ENCODE measurements at regions not wholly inside any gene's neighbourhood (a gene's known extent, or its start where the extent isn't known, plus 50 kb on each side); places are given as distances from the start of the nearest gene placed in this dataset.

DNA sequence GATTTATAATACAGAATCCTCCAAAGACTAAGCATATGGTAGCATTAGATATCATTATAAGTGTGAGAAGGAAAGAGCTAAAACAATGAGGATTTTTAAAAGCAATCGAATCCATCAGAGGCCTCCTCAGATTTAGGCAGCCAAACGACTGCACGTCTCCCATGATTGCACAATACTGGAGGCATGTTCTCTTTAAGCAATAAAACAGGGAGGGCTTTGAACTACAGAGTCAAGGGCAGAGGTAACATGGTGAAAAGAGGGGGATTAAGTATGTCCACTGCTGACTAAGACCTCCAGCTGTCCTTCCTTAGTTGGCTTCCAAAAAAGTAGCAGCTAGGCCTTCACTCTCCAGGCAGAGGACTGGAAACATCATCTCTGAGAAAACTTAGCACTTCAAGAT is 298.7 kb upstream of the RGMB start:
- H3K27ac ChIP-seq (ENCODE audit: extremely low read depth, low read depth, low read length): no peak overlapping the region
- TF ChIP-seq ZNF585B (tag by site-specific recombination; IDR thresholded peaks at IDR 0.05) (no peak), ZNF214 (tag by site-specific recombination; IDR thresholded peaks at IDR 0.05; ENCODE audit: borderline replicate concordance) (no peak), ZNF292 (tag by site-specific recombination; IDR thresholded peaks at IDR 0.05; ENCODE audit: borderline replicate concordance, low read depth) (no peak), HOXA7 (CRISPR knock-in tag; IDR thresholded peaks at IDR 0.05; ENCODE audit: borderline replicate concordance) (no peak), REPIN1 (tag by site-specific recombination; IDR thresholded peaks at IDR 0.05; ENCODE audit: low read depth) (no peak), ZNF660 (tag by site-specific recombination; IDR thresholded peaks at IDR 0.05) (no peak), ZNF530 (tag by site-specific recombination; IDR thresholded peaks at IDR 0.05; ENCODE audit: low read depth) (no peak), ZSCAN16 (tag by site-specific recombination; IDR thresholded peaks at IDR 0.05) (no peak), ZNF274 (IDR thresholded peaks at IDR 0.05; ENCODE audit: low read length) (no peak), ZNF274 (tag by site-specific recombination; IDR thresholded peaks at IDR 0.05; ENCODE audit: borderline replicate concordance) (no peak), ZBTB20 (tag by site-specific recombination; IDR thresholded peaks at IDR 0.05) (no peak), ZNF221 (tag by site-specific recombination; IDR thresholded peaks at IDR 0.05; ENCODE audit: borderline replicate concordance) (no peak), ZNF366 (tag by site-specific recombination; conservative IDR thresholded peaks at IDR 0.05) (no peak)
- no peaks in the 10 kb centered on the region for H3K4me1 ChIP-seq (ENCODE audit: control insufficient read depth, insufficient read depth, low read length)
- no peak overlapping the region for H3K4me3 ChIP-seq (ENCODE audit: low read depth, low read length)
- ChIA-PET CTCF (interaction anchor here (0.5 kb wide), 1 partner anchor 1444 kb away, joined by 3 read pairs; no protein-coding TSS in a partner anchor), POLR2A (no interaction called here)
- H3K36me3 ChIP-seq (ENCODE audit: control insufficient read depth in 2 of 2, insufficient read depth in 1 of 2, low read length in 2 of 2): no peaks in the 10 kb centered on the region
- no peaks in the 10 kb centered on the region for H3K9me3 ChIP-seq (ENCODE audit: control insufficient read depth, insufficient read depth, low read depth, low read length)

DNA sequence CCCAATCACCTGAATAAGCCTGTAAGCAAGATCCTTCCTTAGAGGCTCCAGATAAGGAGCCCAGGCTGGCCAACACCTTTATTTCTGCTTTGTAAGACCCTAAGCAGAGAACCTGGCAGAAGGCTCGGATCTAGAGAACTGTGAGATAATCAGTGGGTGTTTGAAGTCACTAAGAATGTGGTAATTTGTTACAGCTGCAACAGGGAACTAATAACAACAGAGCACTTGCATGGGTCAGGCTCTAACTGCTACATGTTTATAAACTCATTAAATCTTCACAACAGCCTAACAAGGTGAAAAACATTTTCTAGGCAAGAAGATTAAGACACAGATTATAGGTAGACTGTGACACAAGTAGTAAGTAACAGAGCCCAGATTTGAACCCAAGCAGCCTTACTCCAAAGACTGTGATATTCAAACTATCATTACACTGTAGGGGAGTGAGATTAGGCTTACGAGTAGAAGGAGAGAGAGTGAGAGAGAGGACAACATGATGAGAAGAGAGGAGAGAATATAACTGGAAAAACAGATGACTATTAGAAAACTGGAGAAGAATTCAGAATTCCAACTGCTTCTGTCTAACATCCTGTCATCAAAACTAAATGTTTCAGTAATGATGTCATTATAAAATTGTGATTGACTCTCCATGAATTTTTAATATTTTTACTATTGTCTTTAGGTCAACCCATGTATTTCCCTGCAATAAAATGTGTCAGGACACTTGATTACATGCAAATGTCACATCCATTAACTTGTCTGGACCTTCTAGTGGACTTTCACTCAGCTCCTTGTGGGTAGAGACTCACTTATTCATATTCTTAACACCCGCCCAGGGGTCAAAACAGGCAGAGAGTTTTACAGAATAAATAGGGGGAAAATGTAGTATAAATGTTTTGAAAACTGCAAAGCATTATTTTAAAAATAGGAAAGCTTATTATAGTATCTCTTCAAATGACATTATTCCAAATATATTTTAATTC is 290.9 kb upstream of the RGMB start:
- CTCF ChIA-PET: no interaction called here
- POLR2A ChIA-PET: no interaction called here
- TF ChIP-seq ZNF792 (tag by site-specific recombination; IDR thresholded peaks at IDR 0.05): no peak
- no peak for TF ChIP-seq ZNF777 (tag by site-specific recombination; IDR thresholded peaks at IDR 0.05; ENCODE audit: borderline replicate concordance)
- TF ChIP-seq ZNF239 (tag by site-specific recombination; IDR thresholded peaks at IDR 0.05): no peak
- TF ChIP-seq, protein P1, sequence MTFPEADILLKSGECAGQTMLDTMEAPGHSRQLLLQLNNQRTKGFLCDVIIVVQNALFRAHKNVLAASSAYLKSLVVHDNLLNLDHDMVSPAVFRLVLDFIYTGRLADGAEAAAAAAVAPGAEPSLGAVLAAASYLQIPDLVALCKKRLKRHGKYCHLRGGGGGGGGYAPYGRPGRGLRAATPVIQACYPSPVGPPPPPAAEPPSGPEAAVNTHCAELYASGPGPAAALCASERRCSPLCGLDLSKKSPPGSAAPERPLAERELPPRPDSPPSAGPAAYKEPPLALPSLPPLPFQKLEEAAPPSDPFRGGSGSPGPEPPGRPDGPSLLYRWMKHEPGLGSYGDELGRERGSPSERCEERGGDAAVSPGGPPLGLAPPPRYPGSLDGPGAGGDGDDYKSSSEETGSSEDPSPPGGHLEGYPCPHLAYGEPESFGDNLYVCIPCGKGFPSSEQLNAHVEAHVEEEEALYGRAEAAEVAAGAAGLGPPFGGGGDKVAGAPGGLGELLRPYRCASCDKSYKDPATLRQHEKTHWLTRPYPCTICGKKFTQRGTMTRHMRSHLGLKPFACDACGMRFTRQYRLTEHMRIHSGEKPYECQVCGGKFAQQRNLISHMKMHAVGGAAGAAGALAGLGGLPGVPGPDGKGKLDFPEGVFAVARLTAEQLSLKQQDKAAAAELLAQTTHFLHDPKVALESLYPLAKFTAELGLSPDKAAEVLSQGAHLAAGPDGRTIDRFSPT (tag by site-specific recombination; IDR thresholded peaks at IDR 0.05): no peak
- TF ChIP-seq, protein P2, sequence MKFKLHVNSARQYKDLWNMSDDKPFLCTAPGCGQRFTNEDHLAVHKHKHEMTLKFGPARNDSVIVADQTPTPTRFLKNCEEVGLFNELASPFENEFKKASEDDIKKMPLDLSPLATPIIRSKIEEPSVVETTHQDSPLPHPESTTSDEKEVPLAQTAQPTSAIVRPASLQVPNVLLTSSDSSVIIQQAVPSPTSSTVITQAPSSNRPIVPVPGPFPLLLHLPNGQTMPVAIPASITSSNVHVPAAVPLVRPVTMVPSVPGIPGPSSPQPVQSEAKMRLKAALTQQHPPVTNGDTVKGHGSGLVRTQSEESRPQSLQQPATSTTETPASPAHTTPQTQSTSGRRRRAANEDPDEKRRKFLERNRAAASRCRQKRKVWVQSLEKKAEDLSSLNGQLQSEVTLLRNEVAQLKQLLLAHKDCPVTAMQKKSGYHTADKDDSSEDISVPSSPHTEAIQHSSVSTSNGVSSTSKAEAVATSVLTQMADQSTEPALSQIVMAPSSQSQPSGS (tag by site-specific recombination; IDR thresholded peaks at IDR 0.05; ENCODE audit: low read depth): peak; percentile 46; the same call in 1 of the 2 replicates
- no peak for TF ChIP-seq ZNF600 (tag by site-specific recombination; IDR thresholded peaks at IDR 0.05)
- H3K4me3 ChIP-seq (ENCODE audit: low read depth, low read length): no peak overlapping the region
- H3K36me3 ChIP-seq (ENCODE audit: control insufficient read depth in 2 of 2, insufficient read depth in 1 of 2, low read length in 2 of 2): no peaks in the 10 kb centered on the region
- no peaks in the 10 kb centered on the region for H3K4me1 ChIP-seq (ENCODE audit: control insufficient read depth, insufficient read depth, low read length)
- no peaks in the 10 kb centered on the region for H3K9me3 ChIP-seq (ENCODE audit: control insufficient read depth, insufficient read depth, low read depth, low read length)
- no peak overlapping the region for H3K27ac ChIP-seq (ENCODE audit: extremely low read depth, low read depth, low read length)
